HG02642 (cell line): ENCODE measurements at regions not wholly inside any gene's neighbourhood (a gene's known extent, or its start where the extent isn't known, plus 50 kb on each side); places are given as distances from the start of the nearest gene placed in this dataset.
"Not testable (repeated sequence)": the region's sequence is repeated elsewhere in the genome, so short reads cannot be mapped to it uniquely, and the experiment has no call there.

Experiments used
- ATAC-seq: cut with Tn5 transposase; IDR thresholded peaks from one replicate; pipeline ENCODE4 v1.9.1; 2021; ENCODE audit warnings: mild to moderate bottlenecking; ENCODE audit not compliant: unreplicated experiment, poor library complexity

DNA sequence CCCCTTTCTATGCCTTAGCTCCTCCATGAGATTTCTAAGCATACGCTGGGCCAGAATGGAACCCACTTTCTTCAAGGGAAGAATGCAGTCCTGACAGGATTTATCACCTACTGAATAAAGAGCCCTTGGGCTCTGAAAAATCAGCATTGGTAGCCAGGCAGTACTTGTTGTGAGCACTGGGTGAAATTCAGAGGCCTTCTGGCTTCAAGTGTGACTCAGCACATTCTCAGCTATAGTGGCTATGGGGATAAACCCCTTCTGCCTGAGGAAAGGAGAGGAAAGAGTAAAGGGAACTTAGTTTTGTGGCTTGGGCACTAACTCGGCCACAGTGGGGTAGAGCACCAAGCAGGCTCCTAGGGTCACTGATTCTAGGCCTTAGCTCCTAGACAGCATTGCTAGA, 574.8 kb downstream of the JRKL start:
- ATAC-seq, result no peak

DNA sequence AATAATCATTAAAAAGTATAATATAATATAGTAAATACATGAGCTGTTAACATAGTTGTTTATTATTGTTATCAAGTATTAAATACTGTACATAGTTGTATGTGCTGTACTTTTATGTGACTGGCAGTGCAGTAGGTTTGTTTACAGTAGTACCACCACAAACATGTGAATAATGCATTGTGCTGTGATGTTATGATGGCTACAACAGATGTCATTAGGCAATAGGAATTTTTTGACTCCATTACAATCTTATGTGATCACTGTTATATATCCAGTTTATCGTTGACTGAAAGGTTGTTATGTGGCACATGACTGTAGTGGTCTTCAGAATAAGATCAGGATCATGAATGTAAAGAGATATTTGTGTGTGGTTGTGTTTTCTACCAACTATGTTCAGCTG, 577.8 kb downstream of the JRKL start:
- ATAC-seq, result no peak

DNA sequence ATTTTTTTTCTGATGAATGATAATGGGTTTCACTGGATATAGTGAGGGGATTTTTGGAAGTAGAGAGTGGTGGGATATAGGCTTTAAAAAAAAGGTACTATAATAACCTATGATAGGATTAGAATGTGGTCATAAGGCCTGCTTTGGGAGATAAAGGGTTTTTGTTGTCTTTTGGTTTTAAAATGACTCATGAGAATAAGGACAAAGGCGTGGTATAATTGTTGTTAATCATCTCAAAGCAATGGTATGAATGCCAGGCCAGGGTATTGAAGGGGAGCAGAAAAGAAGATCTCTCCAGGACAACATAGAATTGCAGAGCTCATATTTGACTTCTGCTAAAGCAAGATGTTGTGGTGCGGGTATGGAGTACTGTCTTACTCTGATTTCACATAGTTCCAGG, 579.4 kb downstream of the JRKL start:
- ATAC-seq, result no peak

DNA sequence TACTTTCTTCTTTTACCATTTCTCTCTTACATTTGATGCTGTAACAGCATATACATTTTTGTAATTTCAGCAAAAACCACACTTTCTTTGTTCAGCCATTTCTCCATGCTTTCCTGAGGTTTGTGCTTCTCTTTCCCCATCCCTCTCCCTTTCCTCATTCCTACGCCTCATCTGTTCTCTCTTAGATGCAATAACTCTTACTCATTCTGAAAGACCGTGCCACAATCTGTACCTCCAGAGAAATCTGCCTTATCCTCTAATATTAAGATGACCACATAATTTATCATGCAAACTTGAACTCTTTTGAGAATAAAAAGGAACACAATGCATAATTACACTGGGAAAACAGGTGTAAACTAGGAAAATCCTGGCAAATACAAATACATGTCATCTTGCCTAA, 588.9 kb downstream of the JRKL start:
- ATAC-seq, result no peak

DNA sequence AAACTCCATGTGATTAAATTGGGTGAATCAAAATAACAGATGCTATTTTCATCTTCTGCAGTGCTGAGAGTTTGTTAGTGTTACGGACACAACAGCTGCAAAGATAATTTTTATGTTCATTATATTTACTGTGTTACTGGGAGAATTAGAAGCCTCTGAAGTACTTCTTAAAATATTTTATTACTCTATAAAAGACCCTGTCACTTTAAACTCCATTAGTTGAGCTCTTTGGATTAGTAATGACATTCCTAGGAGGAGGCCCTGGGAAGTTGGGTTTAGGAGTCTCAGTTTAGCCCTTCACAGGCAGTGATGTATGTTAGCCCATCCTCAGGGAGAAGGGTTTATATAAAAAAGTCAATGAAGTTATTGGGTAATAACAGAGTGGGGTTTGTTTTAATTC, 596.7 kb downstream of the JRKL start:
- ATAC-seq, result no peak

DNA sequence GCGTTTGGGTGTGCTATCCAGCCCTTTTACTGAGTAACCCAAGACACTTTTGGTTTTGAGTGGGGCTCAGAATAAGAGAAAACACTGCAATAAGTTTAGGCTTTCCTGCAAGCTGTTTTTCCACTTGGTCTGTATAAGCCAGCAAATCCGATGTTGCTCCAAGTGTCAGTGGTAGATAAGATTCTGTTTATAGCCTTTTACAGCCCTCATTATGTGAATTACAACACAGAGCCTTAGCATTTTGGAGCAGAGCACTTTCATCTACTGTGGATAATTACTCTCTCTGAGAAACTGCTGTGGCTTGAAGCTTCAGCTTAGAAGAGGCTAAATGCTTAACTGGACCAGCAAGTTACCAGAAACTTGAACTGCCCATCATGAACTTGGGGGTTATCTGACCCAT, 601.1 kb downstream of the JRKL start:
- ATAC-seq, result no peak

DNA sequence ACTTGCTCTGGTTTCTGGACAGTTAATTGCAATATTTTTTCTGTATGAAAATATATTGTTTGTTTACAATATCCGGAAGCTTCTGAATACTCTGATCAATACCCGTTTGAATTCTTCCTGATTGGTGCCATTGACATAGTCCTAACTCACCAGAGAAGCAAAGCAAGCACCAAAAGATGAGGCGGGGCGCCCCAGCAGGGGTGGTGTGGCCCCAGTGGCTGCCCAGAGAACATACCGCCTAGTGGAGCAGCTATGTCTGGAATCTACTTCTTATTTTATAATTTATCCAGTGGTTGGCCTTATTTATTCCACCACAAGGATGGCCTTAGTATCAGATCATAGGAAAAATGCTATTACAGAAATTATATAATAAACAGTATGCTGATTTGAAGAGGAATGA, 610.7 kb downstream of the JRKL start:
- no peak for ATAC-seq

DNA sequence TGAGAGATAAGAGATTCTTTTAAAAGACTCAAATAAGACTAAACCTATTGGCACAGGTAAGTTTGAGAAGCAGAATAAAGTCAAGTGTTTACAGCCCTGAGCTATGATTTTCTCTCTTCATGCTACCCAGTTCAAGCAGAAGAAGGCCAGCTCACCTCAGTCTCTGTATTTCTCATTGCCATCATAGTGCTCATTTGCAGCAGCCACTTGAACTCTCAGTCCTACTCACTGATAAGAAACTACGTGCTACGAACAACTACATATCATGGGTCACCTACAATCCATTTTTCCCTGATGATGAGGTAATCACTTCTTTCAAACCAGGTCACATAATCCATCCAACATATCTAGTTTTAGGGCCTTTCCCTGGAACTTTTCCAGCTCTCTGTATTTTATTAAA, 617.5 kb downstream of the JRKL start:
- ATAC-seq, result no peak

DNA sequence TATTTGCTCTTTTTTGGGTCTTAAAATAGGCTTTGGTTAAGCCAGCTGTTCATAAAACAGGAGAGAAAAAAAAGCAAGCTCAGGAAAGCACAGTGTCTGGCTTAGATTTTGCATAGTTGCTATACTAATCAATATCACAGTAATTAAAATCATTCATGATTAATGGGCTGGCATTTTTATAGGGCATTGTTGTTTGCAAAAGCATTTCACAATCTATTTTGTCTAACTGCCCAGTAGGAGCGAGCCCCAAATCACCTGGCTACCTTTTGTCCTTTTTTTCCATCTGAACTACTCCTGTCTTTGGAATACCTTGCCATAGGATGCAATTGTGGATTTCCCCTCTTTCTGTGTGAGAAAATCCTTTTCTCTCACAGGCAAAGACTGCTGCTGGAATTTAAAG, 619.8 kb downstream of the JRKL start:
- ATAC-seq, result no peak

DNA sequence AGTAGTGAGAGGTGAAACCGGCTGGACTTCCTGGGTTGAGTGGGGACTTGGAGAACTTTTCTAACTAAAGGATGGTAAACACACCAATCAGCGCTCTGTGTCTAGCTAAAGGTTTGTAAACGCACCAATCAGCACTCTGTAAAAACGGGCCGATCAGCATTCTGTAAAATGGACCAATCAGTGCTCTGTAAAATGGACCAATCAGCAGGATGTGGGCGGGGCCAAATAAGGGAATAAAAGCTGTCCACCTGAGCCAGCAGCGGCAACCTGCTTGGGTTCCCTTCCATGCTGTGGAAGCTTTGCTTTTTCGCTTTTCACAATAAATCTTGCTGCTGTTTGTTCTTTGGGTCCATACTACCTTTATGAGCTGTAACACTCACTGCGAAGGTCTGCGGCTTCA, 621.2 kb downstream of the JRKL start:
- ATAC-seq, result not testable (repeated sequence)

DNA sequence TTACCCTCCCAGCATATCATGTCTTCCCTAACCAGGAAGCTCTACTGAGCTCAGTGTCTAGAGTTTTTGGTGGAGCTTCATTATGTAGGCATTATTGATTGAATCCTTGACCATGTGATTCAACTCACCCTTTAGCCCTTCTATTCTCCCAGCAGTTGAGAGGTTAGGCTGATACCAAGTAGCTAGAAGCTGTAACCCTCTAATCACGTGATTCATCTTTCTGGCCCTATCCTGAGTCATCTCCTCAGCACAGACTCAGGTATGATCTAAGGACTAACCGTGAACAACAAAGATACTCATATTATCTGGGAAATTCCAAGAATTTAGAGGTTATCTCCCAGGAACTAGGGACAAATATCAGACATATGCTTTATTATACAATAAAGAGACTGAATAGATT, 625.5 kb downstream of the JRKL start:
- no peak for ATAC-seq

DNA sequence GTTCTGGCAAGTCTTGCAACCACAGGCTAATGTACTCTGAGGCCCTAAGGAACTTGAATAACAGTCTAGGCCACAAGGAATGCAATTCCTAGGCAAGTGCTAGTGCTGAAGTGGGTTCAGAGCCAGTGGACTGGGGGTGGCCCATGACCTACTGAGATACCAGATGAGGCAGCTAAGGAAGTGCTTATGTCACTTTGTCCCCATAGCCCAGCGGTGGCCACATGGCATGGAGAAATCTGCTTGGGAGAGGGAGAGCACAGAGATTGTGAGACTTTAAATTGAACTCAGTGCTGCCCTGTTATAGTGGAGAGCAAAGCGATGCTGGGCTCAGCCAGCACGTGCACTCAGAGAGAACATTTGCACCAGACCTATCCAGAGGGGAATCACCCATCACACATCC, 629.5 kb downstream of the JRKL start:
- no peak for ATAC-seq

DNA sequence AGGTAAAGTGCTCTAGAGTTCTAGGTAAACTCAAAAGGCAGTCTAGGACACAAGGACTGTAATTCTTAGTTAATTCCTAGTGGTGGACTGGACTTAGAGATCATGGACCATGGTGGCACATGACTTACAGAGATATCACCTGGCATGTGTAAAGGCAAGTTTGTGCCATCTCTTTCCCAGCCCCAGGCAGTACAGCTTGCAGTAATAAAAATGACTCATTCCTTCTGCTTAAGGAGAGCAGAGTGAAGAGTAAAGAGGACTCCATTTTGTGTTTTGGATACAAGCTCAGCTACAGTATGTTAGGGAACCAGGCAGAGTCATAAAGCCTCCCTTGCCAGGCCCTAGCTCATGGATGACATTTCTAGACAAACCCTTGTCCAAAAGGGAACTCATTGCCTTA, 629.9 kb downstream of the JRKL start:
- ATAC-seq, result no peak

DNA sequence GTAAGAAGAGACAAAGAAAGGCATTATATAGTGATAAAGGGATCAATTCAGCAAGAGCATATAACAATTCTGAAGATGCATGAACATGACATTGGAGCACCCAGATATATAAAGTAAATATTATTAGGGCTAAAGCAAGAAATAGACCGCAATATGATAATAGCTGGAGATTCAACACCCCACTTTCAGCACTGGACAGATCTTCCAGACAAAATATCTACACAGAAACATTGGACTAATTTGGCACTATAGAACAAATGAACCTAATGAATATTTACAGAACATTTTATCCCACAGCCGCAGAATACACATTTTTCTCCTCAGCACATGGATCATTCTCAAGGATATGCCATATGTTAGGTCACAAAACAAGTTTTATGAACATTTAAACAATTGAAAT, 633.1 kb downstream of the JRKL start:
- ATAC-seq, result no peak

DNA sequence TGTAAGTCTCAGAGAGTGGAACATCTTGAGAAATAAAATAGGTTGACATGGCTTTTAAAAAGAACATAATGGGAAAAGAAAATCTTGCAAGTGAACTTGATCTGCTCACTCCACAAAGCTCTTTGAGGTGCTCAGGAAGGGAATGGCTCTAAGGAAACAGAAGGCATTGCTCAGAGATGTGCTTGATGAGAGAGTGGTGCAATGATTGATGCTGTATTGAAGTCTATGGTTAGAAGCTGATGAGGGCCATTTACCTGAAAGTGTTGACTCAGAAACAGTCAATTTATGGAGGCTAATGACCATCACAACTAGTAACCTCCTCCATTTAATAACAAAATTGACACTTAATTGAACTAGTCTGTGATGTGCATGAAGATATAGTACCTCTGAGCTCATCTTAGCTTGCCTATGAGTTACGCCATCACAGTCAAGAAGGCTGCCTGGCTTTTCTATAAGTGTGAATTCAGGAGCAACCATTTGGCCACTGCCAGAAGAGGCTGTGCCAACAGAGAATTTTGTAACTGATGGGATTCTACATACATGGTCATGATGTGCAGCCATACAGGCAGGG, 639.1 kb downstream of the JRKL start:
- no peak for ATAC-seq

DNA sequence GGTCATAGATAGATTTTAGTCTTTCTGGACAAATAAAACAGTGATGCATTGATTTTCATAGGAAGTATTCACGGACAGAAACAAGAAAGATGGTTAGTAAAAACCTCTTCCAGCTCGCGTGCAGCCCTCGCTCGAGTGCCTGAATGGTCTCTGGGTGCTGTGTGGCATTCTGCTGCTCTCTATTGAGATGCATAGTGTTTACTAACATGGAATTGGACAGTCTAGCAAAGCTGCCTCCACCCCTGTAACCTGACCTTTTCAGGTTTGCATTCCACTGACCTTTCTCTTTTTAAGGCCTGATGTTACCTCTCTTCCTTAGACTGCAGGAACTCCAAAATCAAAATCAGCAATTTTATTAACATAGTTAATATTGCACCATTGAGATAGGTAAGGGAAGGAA, 643.4 kb downstream of the JRKL start:
- ATAC-seq, result no peak

DNA sequence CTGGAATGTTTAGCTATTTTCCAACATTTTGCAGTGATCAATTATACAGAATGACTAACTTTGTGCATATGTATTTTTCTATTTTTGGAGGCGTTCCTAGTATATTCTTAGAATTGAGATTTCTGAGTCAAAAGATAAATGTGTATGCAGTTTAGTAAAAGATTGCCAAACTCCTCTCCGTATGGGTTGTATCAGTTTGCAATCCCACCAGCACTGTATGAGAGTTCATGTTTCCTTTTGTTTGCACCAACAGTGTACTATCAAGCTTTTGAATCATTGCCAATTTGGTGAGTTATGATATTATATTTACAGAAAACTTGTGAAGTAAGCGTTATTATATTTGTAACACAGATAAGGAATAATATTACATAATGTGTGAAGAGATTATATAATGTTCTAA, 658.7 kb downstream of the JRKL start:
- ATAC-seq, result no peak

DNA sequence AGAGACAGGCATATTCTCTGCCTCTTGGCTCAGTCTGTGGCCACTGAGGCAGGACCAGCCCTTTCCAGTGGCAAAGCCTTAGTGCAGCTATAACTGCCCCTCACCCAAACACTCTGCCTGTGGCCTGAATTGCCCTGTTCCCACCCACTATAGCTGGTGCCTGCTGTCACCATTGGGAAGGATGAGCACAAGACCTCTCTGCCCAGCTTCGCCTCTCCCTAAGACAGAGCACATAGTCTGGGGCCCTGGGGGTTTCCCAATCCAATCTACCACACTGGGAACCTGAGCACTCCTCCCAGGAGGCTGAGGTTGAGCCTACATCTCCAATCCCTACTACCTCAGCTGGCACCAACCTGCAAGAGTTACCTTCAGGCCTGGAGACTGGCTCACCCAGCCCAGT, 670.4 kb downstream of the JRKL start:
- ATAC-seq, result no peak

DNA sequence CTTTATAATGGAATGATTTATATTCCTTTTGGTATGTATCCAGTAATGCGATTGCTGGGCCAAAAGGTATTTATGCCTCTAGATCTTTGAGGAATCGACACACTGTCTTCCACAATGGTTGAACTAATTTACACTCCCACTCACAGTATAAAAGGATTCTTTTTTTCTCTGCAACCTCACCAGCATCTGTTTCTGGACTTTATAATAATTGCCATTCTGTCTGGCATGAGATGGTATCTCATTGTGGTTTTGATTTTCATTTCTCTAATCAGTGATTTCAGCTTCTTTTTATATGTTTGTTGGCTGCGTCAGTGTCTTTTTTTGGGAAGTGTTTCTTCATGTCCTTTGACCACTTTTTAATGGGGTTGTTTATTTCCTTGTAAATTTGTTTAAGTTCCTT, 679.3 kb downstream of the JRKL start:
- no peak for ATAC-seq

DNA sequence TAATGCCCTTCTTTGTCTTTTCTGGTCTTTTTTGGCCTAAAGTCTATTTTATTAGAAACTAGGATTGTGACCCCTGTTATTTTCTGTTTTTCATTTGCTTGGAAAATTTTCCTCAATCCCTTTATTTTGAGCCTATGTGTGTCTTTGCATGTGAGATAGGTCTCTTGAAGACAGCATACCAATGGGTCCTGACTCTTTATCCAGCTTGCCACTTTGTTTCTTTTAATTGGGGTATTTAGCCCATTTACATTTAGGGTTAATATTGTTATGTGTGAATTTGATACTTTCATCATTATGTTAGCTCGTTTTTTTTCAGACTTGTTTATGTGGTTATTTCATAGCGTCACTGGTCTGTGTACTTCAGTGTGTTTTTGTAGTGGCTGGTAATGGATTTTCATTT, 682.6 kb downstream of the JRKL start:
- no peak for ATAC-seq

DNA sequence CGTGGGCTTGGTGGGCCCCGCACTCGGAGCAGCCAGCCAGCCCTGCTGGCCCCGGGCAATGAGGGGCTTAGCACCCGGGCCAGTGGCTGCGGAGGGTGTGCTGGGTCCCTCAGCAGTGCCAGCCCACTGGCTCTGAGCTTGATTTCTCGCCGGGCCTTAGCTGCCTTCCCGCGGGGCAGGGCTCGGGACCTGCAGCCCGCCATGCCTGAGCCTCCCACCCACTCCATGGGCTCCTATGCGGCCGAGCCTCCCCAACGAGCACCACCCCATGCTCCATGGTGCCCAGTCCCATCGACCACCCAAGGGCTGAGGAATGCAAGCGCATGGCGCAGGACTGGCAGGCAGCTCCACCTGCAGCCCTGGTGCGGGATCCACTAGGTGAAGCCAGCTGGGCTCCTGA, 686.9 kb downstream of the JRKL start:
- ATAC-seq, result not testable (repeated sequence)

DNA sequence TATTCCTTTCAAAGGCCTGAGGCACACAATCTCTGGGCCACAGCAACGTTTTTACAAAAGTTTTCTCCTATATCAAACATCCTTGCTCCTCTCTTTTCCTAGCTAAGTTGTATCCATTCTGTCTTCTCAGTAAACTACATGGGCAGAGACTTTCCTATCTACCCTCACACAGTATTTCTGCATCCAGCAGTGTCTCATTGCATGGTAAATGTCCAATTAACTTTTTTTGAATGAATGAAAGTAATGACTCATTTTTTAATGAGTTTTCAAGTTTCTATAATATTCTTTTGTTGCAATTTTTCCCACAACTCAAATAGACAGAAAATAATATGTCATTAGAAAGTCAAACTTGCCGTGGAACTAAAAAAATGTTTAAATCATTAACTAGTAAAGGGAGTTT, 688.6 kb downstream of the JRKL start:
- no peak for ATAC-seq

DNA sequence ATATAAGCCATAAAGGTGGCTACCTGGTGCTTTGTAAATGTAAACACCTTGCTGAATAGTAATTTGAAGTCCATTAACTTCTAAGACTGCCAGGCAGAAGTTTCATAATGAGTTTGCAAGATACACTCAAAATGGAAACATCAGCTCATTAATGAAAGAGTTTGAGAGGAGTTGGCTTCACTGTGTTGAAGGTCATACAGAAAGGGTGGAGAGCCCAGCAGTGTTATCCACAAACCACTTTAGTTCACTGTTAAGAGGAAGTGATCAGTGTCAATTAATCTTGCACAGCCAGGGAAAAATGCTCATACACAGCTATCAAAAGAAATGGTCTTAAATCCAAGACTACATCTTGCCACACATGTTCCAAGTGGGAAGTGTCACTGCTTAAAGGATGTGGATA, 689.4 kb downstream of the JRKL start:
- no peak for ATAC-seq
